Neural progenitor cell (in vitro differentiated cells): ENCODE measurements at regions not wholly inside any gene's neighbourhood (a gene's known extent, or its start where the extent isn't known, plus 50 kb on each side); places are given as distances from the start of the nearest gene placed in this dataset.

ENCODE experiments used
- DNase-seq: peaks from one replicate; pipeline ENCODE4 v3.0.0-alpha.2; 2016; ENCODE audit warnings: low spot score
- H2AFZ ChIP-seq: fragments of 200-600 bp; sonication (generic); replicated peaks from 2 replicates; pipeline ENCODE4 v1.6.1; 2016; ENCODE audit warnings: antibody characterized with exemption
- H3F3A ChIP-seq: fragments of 200-600 bp; sonication (generic); 2 replicates; pipeline ENCODE4 v1.6.1; 2016; ENCODE audit warnings: antibody characterized with exemption, low read depth
- H3K27ac ChIP-seq: fragments of 200-600 bp; sonication (generic); 2 replicates; pipeline ENCODE4 v1.5.1; 2016; ENCODE audit warnings: mild to moderate bottlenecking
- H3K27me3 ChIP-seq: fragments of 200-600 bp; sonication (generic); 2 replicates; pipeline ENCODE4 v1.6.1; 2016; ENCODE audit warnings: mild to moderate bottlenecking, moderate library complexity
- H3K36me3 ChIP-seq: fragments of 200-600 bp; sonication (generic); 2 replicates; pipeline ENCODE4 v1.5.1; 2016
- H3K4me1 ChIP-seq: fragments of 200-600 bp; sonication (generic); 2 replicates; pipeline ENCODE4 v1.6.1; 2016; ENCODE audit warnings: mixed run types
- H3K4me2 ChIP-seq: fragments of 200-600 bp; sonication (generic); 2 replicates; pipeline ENCODE4 v1.6.1; 2016
- H3K4me3 ChIP-seq: fragments of 200-600 bp; sonication (generic); 2 replicates; pipeline ENCODE4 v1.5.1; 2016
- H3K79me2 ChIP-seq: fragments of 200-600 bp; sonication (generic); 2 replicates; pipeline ENCODE4 v1.6.1; 2016; ENCODE audit warnings: low read depth
- H3K9ac ChIP-seq: fragments of 200-600 bp; sonication (generic); 2 replicates; pipeline ENCODE4 v1.6.1; 2016
- H3K9me3 ChIP-seq: fragments of 200-600 bp; sonication (generic); 2 replicates; pipeline ENCODE4 v1.5.1; 2016; ENCODE audit warnings: low read depth
- H4K20me1 ChIP-seq: fragments of 200-600 bp; sonication (generic); 2 replicates; pipeline ENCODE4 v1.6.1; 2016; ENCODE audit warnings: low read depth
- H3K27ac Mint-ChIP-seq: 3 replicates; pipeline ENCODE4 v1.8.0; 2021; ENCODE audit warnings: mixed read lengths
- H3K27me3 Mint-ChIP-seq: 2 replicates; pipeline ENCODE4 v1.8.0; 2022; ENCODE audit warnings: low read depth, mild to moderate bottlenecking, inconsistent platforms, moderate library complexity, mixed read lengths; ENCODE audit not compliant: insufficient read depth
- H3K36me3 Mint-ChIP-seq: 3 replicates; pipeline ENCODE4 v1.8.0; 2021; ENCODE audit warnings: mixed read lengths
- H3K4me1 Mint-ChIP-seq: 3 replicates; pipeline ENCODE4 v1.8.0; 2021; ENCODE audit warnings: mixed read lengths
- H3K4me3 Mint-ChIP-seq: 3 replicates; pipeline ENCODE4 v1.8.0; 2021; ENCODE audit warnings: mild to moderate bottlenecking, moderate library complexity, mixed read lengths
- H3K9me3 Mint-ChIP-seq: 3 replicates; pipeline ENCODE4 v1.8.0; 2020; ENCODE audit warnings: mixed read lengths
- EZH2 ChIP-seq: fragments of 200-600 bp; sonication (generic); IDR thresholded peaks from 2 replicates; pipeline ENCODE4 v1.6.1; 2017; ENCODE audit warnings: antibody characterized with exemption, mild to moderate bottlenecking, moderate library complexity
- EZH2phosphoT487 ChIP-seq: fragments of 200-600 bp; sonication (generic); IDR thresholded peaks from 2 replicates; pipeline ENCODE4 v1.6.1; 2017; ENCODE audit warnings: antibody characterized with exemption
- TF ChIP-seq, protein P1 (sequence below): fragments of 200-600 bp; sonication (generic); IDR thresholded peaks from 2 replicates; pipeline ENCODE4 v1.5.1; 2017; ENCODE audit warnings: antibody characterized with exemption, mild to moderate bottlenecking

GRCh38 chr2:43161650-43162510, 64.5 kb downstream of the ZFP36L2 start:
- no peak overlapping the region for H2AFZ ChIP-seq
- peaks cover 16% of the 10 kb centered on the region for H3K27me3 Mint-ChIP-seq

GRCh38 chr2:43160778-43161177, 65.6 kb downstream of the ZFP36L2 start:
- Mint-ChIP-seq H3K27me3 (peaks cover 16% of the 10 kb centered on the region), H3K4me1 (peaks cover 46% of the 10 kb centered on the region), H3K9me3 (peaks cover 2% of the 10 kb centered on the region), H3K36me3 (no peaks in the 10 kb centered on the region), H3K27ac (no peak overlapping the region), H3K4me3 (no peak overlapping the region)
- peaks cover 14% of the 10 kb centered on the region for H3K4me1 ChIP-seq
- no peak overlapping the region for H3K27ac ChIP-seq
- no peak overlapping the region for H3K9ac ChIP-seq
- no peak overlapping the region for H3K4me2 ChIP-seq
- no peaks in the 10 kb centered on the region for H3F3A ChIP-seq
- H4K20me1 ChIP-seq: no peaks in the 10 kb centered on the region
- H3K27me3 ChIP-seq: no peaks in the 10 kb centered on the region
- H3K4me3 ChIP-seq: no peak overlapping the region
- TF ChIP-seq EZH2phosphoT487 (no peak), EZH2 (no peak)
- TF ChIP-seq, protein P1, sequence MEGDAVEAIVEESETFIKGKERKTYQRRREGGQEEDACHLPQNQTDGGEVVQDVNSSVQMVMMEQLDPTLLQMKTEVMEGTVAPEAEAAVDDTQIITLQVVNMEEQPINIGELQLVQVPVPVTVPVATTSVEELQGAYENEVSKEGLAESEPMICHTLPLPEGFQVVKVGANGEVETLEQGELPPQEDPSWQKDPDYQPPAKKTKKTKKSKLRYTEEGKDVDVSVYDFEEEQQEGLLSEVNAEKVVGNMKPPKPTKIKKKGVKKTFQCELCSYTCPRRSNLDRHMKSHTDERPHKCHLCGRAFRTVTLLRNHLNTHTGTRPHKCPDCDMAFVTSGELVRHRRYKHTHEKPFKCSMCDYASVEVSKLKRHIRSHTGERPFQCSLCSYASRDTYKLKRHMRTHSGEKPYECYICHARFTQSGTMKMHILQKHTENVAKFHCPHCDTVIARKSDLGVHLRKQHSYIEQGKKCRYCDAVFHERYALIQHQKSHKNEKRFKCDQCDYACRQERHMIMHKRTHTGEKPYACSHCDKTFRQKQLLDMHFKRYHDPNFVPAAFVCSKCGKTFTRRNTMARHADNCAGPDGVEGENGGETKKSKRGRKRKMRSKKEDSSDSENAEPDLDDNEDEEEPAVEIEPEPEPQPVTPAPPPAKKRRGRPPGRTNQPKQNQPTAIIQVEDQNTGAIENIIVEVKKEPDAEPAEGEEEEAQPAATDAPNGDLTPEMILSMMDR: no peak
- no peak for DNase-seq
- no peak overlapping the region for H2AFZ ChIP-seq
- H3K36me3 ChIP-seq: no peaks in the 10 kb centered on the region
- H3K79me2 ChIP-seq: no peaks in the 10 kb centered on the region
- H3K9me3 ChIP-seq: no peaks in the 10 kb centered on the region

More at GRCh38 chr2:43161650-43162510, 64.5 kb downstream of the ZFP36L2 start:
- Histone ChIP-seq H3K27me3 (no peaks in the 10 kb centered on the region), H3K4me2 (no peak overlapping the region), H3K36me3 (no peaks in the 10 kb centered on the region), H3F3A (no peaks in the 10 kb centered on the region), H3K4me1 (peaks cover 14% of the 10 kb centered on the region), H3K79me2 (no peaks in the 10 kb centered on the region), H3K9me3 (no peaks in the 10 kb centered on the region), H3K27ac (no peak overlapping the region), H3K4me3 (no peak overlapping the region), H3K9ac (no peak overlapping the region), H4K20me1 (no peaks in the 10 kb centered on the region)
- no peak for DNase-seq
- H3K4me1 Mint-ChIP-seq: peaks cover 43% of the 10 kb centered on the region
- no peaks in the 10 kb centered on the region for H3K36me3 Mint-ChIP-seq
- no peak overlapping the region for H3K4me3 Mint-ChIP-seq
- peaks cover 2% of the 10 kb centered on the region for H3K9me3 Mint-ChIP-seq
- TF ChIP-seq EZH2phosphoT487 (no peak), EZH2 (no peak)
- TF ChIP-seq, protein P1: no peak
- H3K27ac Mint-ChIP-seq: no peak overlapping the region

- H4K20me1 ChIP-seq: no peaks in the 10 kb centered on the region
- Mint-ChIP-seq H3K4me1 (peaks cover 43% of the 10 kb centered on the region), H3K27me3 (peaks cover 19% of the 10 kb centered on the region), H3K4me3 (no peak overlapping the region), H3K36me3 (no peaks in the 10 kb centered on the region), H3K27ac (no peak overlapping the region), H3K9me3 (no peaks in the 10 kb centered on the region)
- no peaks in the 10 kb centered on the region for H3F3A ChIP-seq
- TF ChIP-seq EZH2 (no peak), EZH2phosphoT487 (no peak)
- TF ChIP-seq, protein P1: no peak
- H3K36me3 ChIP-seq: no peaks in the 10 kb centered on the region
- no peak overlapping the region for H3K4me2 ChIP-seq
- peaks cover 14% of the 10 kb centered on the region for H3K4me1 ChIP-seq
- H3K79me2 ChIP-seq: no peaks in the 10 kb centered on the region
- no peak for DNase-seq
- H3K27me3 ChIP-seq: no peaks in the 10 kb centered on the region
- no peak overlapping the region for H3K4me3 ChIP-seq
- H3K9me3 ChIP-seq: no peaks in the 10 kb centered on the region
- no peak overlapping the region for H3K27ac ChIP-seq
- H2AFZ ChIP-seq: no peak overlapping the region
- H3K9ac ChIP-seq: no peak overlapping the region
Measured at GRCh38 chr2:43159797-43160196, 66.6 kb downstream of the ZFP36L2 start.
